ENCODE measurements at regions not wholly inside any gene's neighbourhood (a gene's known extent, or its start where the extent isn't known, plus 50 kb on each side); places are given as distances from the start of the nearest gene placed in this dataset.

DNA sequence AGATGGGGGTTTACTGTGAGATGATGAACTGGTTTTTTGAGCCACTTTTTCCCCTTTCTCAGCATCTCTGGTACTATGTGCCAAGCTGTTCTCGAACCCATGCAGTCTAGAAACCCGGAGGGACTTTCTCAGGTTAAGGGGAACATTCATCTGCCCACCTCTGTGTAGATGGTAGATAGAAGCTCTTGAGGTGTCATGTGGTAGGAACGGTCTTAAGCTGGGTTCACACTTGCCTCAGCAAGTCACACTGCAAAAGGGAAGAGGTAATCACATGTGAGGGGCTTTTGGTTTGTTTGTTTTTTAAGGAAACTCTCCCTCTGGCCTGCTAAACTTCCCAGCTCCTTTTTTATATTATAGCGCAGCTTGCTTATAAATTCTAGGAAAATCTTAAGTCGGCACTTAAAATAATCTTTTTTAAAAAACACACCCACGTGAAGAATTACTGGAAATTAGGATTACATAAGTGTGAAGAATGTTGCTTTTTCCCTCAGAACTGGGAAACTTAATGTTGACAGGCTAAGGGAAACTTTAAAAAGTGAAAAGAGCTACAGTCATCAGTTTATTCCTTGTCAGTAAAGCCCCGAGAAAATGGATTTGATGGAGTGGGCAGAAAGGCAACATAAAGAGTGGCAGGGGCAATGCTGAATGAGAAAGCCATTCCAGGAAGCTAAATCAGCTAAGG lies 430.3 kb downstream of the ARHGEF28 start:
- intact Hi-C loops (cut with micrococcal nuclease; ENCODE audit: unreplicated experiment), result loop anchor here (1.0 kb wide), 1 partner anchor 586 kb away; no protein-coding TSS in a partner anchor
- ChIA-PET POLR2A (no interaction called here), CTCF (no interaction called here)
- BruUV-seq (replicated peaks), result no TSS peak
- Histone ChIP-seq H3K27me3 (replicated peaks; ENCODE audit: control insufficient read depth, insufficient read depth, low read length) (no peaks in the 10 kb centered on the region), H3K9me3 (no peaks in the 10 kb centered on the region), H3K4me1 (no peaks in the 10 kb centered on the region), H3K4me3 (ENCODE audit: low read depth, low read length) (no peak overlapping the region), H3K36me3 (ENCODE audit: control insufficient read depth, insufficient read depth, low read length) (no peaks in the 10 kb centered on the region)
- H3K36me3 Mint-ChIP-seq (ENCODE audit: insufficient read depth, unreplicated experiment), result no peaks in the 10 kb centered on the region
- peaks cover 6% of the 10 kb centered on the region for H3K4me1 Mint-ChIP-seq (ENCODE audit: low read depth, unreplicated experiment)
- DNase-seq, result no peak
- H3K9me3 Mint-ChIP-seq (ENCODE audit: unreplicated experiment), result no peaks in the 10 kb centered on the region
- TF ChIP-seq, protein P1, sequence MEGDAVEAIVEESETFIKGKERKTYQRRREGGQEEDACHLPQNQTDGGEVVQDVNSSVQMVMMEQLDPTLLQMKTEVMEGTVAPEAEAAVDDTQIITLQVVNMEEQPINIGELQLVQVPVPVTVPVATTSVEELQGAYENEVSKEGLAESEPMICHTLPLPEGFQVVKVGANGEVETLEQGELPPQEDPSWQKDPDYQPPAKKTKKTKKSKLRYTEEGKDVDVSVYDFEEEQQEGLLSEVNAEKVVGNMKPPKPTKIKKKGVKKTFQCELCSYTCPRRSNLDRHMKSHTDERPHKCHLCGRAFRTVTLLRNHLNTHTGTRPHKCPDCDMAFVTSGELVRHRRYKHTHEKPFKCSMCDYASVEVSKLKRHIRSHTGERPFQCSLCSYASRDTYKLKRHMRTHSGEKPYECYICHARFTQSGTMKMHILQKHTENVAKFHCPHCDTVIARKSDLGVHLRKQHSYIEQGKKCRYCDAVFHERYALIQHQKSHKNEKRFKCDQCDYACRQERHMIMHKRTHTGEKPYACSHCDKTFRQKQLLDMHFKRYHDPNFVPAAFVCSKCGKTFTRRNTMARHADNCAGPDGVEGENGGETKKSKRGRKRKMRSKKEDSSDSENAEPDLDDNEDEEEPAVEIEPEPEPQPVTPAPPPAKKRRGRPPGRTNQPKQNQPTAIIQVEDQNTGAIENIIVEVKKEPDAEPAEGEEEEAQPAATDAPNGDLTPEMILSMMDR (IDR thresholded peaks at IDR 0.05; ENCODE audit: insufficient read depth in 1 of 2, low read depth in 1 of 2, low read length in 1 of 2, severe bottlenecking in 1 of 2, unreplicated experiment in 1 of 2), result no peak
- no peaks in the 10 kb centered on the region for H3K27me3 Mint-ChIP-seq (ENCODE audit: insufficient read depth, unreplicated experiment)
- H3K27ac Mint-ChIP-seq (ENCODE audit: unreplicated experiment), result no peak overlapping the region
- H3K4me3 Mint-ChIP-seq (ENCODE audit: unreplicated experiment), result no peak overlapping the region

DNA sequence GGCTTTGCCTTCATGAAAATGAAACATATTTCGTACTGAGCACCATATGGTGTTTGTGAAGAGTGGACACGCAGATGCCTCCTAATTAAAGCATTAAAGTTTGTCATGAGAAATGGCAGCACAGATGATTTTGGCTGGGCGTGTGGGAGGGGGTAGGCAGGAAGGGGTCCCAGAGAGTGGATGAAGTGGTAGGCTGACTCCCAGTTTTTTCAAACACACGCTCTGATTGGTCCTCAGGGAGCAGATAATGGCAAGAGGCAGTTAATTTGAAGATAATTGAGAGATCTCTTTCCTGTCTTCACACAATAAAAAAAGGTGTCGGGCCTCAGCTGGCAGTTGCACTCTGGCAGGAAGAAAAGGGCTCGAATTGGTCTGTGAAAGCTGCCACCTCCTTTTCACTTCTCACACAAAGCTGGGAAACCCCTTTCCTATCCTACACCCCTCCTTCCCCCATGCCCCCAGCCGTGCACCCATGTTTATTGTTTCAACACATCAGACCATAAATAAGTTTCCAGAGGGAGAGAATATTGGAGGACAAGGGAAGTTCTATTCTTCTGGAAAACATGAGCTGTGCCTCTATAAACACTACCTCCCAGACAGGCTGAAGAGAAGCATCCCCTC lies 429.6 kb downstream of the ARHGEF28 start:
- CTCF ChIA-PET, result no interaction called here
- H3K4me3 Mint-ChIP-seq (ENCODE audit: unreplicated experiment), result no peak overlapping the region
- no peaks in the 10 kb centered on the region for H3K4me1 ChIP-seq
- TF ChIP-seq, protein P1 (IDR thresholded peaks at IDR 0.05; ENCODE audit: insufficient read depth in 1 of 2, low read depth in 1 of 2, low read length in 1 of 2, severe bottlenecking in 1 of 2, unreplicated experiment in 1 of 2), result no peak
- H3K36me3 ChIP-seq (ENCODE audit: control insufficient read depth, insufficient read depth, low read length), result no peaks in the 10 kb centered on the region
- POLR2A ChIA-PET, result no interaction called here
- no peak for DNase-seq
- no peak overlapping the region for H3K27ac Mint-ChIP-seq (ENCODE audit: unreplicated experiment)
- no peaks in the 10 kb centered on the region for H3K27me3 ChIP-seq (replicated peaks; ENCODE audit: control insufficient read depth, insufficient read depth, low read length)
- no TSS peak for BruUV-seq (replicated peaks)
- H3K4me1 Mint-ChIP-seq (ENCODE audit: low read depth, unreplicated experiment), result peaks cover 6% of the 10 kb centered on the region
- H3K9me3 ChIP-seq, result no peaks in the 10 kb centered on the region
- H3K4me3 ChIP-seq (ENCODE audit: low read depth, low read length), result no peak overlapping the region
- no peaks in the 10 kb centered on the region for H3K36me3 Mint-ChIP-seq (ENCODE audit: insufficient read depth, unreplicated experiment)
- H3K27me3 Mint-ChIP-seq (ENCODE audit: insufficient read depth, unreplicated experiment), result no peaks in the 10 kb centered on the region
- H3K9me3 Mint-ChIP-seq (ENCODE audit: unreplicated experiment), result no peaks in the 10 kb centered on the region
- intact Hi-C loops (cut with micrococcal nuclease; ENCODE audit: unreplicated experiment), result loop anchor here (1.0 kb wide), 1 partner anchor 587 kb away; no protein-coding TSS in a partner anchor

DNA sequence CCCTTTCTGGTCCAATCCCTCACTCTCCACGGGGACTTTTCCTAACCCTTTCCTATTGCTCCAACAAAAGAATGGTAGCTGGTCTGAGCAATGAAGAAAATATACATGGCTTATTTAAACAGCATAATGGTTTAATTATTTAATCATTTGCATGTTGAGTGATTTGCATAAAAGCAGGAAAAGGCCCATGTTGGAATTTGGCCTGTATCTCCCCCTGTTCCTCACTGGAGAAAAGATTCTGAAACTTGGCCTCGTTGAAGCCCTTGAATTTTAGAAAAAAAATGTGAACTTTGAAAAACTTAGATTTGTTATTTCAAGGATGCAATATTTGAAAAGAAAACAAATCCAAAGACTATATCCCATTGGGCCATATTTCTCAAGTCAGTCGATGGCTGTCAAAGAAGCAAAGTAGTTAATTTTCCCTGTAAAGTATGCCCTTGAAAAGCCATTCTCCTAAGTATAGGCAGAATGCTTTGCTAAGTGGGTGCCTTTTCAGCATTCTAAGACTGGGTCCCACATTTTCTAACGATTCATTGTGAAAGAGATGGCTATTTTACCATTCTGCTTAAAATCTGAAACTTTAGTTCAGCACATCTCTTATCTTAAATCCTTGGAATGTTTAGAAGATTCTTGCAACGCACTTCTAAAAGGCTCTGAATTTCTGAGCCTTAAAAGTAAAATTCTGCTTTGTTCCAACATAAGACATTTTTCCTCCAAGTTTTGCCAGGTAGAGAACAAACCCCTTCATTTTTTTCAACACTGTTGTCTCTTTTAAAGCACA lies 428.8 kb downstream of the ARHGEF28 start:
- Histone ChIP-seq H3K4me1 (no peaks in the 10 kb centered on the region), H3K9me3 (no peaks in the 10 kb centered on the region), H3K27me3 (replicated peaks; ENCODE audit: control insufficient read depth, insufficient read depth, low read length) (no peaks in the 10 kb centered on the region), H3K36me3 (ENCODE audit: control insufficient read depth, insufficient read depth, low read length) (no peaks in the 10 kb centered on the region), H3K4me3 (ENCODE audit: low read depth, low read length) (no peak overlapping the region)
- no peak for DNase-seq
- CTCF ChIA-PET, result no interaction called here
- Mint-ChIP-seq H3K4me1 (ENCODE audit: low read depth, unreplicated experiment) (peaks cover 6% of the 10 kb centered on the region), H3K9me3 (ENCODE audit: unreplicated experiment) (no peaks in the 10 kb centered on the region), H3K27ac (ENCODE audit: unreplicated experiment) (no peak overlapping the region), H3K27me3 (ENCODE audit: insufficient read depth, unreplicated experiment) (no peaks in the 10 kb centered on the region), H3K36me3 (ENCODE audit: insufficient read depth, unreplicated experiment) (no peaks in the 10 kb centered on the region), H3K4me3 (ENCODE audit: unreplicated experiment) (no peak overlapping the region)
- POLR2A ChIA-PET, result no interaction called here
- BruUV-seq (replicated peaks), result no TSS peak
- intact Hi-C loops (cut with micrococcal nuclease; ENCODE audit: unreplicated experiment), result no loop called here
- TF ChIP-seq, protein P1 (IDR thresholded peaks at IDR 0.05; ENCODE audit: insufficient read depth in 1 of 2, low read depth in 1 of 2, low read length in 1 of 2, severe bottlenecking in 1 of 2, unreplicated experiment in 1 of 2), result no peak
